IPS-18c (cell line): ENCODE measurements at regions not wholly inside any gene's neighbourhood (a gene's known extent, or its start where the extent isn't known, plus 50 kb on each side); places are given as distances from the start of the nearest gene placed in this dataset.

Experiments used
- H3K4me3 ChIP-seq: 2 replicates; pipeline ENCODE4 v1.7.0; 2013; ENCODE audit warnings: low read depth, mild to moderate bottlenecking, low read length, moderate library complexity; ENCODE audit not compliant: insufficient read depth
- H3K9me3 ChIP-seq: one replicate; pipeline ENCODE4 v1.6.1; 2013; ENCODE audit warnings: mild to moderate bottlenecking, low read length, moderate library complexity; ENCODE audit not compliant: control insufficient read depth, insufficient read depth

DNA sequence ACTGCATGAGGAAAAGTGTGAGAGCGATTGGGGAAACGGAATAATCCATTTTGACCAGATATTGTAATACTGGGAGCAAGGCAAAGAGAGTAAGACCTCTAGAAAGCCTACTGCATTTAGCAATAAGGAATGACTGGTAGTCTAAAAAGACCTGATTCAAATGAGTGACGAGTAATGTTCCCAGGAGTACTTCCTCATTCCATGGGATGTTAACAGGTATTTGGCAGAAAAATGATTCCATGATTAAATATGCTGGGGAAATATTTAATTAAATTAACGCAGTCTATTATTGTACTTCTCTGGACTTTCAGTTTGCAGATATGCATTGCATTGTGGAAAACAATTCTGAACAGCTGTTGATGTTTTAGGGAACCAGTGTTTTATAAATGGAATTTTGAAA lies 105.5 kb downstream of the RPE65 start:
- Histone ChIP-seq H3K4me3 (no peak overlapping the region), H3K9me3 (no peaks in the 10 kb centered on the region)

DNA sequence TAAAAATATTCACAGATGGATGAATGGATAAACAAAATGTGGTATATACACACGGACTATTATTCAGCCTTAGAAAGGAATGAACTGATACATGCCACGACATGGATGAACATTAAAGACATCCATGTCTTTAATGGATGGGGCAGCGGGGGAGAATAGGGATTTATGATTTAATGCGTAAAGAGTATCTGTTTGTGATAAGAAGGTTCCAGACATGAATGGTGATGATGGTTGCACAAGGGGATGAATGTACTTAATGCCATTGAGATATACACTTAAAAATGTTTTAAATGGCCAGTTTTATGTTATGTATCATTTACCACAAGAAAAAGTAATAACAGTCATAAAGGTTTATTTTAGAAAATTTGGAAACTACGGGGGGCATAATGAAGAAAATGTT lies 108.6 kb upstream of the WLS start:
- no peak overlapping the region for H3K4me3 ChIP-seq
- H3K9me3 ChIP-seq, result no peaks in the 10 kb centered on the region

DNA sequence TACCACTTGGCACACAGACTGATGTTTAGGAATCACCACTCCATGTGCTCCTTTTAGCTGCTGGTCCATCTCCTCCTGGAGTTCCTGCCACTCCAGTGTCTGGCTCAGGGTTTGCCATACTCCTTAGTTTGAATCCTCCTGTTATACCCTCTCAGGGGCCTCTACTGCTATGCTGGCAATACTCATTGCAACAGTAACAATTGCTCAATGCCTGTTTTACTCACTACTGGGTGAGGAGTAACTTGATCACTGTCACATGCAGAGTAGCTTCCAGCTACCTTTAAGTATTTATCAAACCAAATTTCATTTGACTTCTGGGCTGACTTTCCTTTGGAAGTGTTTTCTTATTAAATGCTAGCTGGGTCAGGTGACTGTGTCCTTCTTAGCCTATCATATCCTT lies 107.2 kb upstream of the WLS start:
- no peaks in the 10 kb centered on the region for H3K9me3 ChIP-seq
- H3K4me3 ChIP-seq, result no peak overlapping the region

DNA sequence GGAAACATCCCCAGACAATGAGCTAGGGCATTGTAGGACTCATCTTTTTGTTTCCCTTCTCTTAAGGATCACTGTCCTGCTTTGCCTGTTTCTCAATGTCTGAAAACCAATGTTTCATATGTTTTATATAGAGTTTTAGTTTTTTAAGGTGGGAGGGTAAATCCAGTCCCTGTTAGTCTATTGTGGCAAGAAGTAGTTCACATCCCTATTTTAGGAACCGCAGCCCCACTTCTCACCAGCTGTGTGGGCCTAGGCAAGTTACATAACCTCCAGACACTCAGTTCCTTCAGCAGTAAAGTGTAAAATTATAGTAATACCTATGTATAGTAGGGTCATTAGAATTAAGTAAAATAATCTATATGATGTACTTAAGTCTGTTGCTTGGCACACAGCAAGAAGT lies 105.8 kb upstream of the WLS start:
- Histone ChIP-seq H3K9me3 (no peaks in the 10 kb centered on the region), H3K4me3 (no peak overlapping the region)

DNA sequence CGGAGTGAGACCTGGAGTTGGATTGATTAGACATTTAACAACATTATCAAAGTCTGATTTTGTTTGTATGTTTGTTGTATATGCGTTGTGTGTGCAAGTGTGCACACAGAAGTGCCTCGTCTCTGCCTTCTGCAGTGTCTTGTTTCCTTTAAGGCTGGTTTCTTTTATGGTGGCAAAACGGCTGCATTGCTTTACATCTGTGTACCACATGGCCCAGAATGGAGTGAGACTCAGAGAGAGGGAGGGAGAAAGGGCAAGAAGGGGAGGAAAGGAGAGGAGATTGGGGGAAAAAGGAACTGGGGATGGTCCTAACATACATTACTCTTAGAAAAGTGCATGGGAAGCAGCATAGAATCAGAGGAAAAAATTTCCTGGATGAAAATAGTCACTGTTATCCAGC lies 99.7 kb upstream of the WLS start:
- Histone ChIP-seq H3K4me3 (no peak overlapping the region), H3K9me3 (no peaks in the 10 kb centered on the region)

DNA sequence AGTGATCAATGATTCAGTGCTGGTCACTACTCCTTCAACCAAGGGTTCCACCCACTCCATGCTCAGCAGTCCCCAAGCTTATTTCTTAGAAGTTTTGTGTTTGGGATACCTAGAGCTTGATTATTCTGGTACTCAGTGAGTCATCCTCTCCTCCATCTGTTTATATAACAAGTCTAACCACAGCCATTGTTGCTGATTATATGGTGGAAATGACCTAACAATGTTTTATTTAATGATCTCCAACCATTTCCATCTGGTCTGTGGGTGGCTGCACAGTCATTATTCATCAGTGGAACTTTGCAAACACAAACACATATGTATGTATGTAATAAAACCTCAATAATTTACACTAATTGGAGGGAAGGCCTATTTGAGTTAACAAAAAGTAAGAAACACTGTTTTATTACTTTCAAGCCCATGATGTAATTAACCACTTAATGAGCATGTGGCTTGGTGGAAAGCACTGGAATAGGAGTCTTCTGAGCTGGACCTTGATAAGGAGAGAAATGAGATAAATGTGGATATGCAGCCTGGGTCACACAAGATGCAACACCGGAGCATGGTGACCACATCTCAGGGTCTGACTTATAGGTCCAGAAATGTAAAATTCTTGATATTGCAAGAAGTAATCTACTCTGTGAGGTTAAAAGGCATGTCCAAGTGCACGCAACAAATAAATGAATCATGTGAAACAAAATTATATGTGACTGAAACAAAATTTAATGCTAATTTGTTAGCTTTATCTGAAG lies 99.0 kb upstream of the WLS start:
- H3K9me3 ChIP-seq, result no peaks in the 10 kb centered on the region

DNA sequence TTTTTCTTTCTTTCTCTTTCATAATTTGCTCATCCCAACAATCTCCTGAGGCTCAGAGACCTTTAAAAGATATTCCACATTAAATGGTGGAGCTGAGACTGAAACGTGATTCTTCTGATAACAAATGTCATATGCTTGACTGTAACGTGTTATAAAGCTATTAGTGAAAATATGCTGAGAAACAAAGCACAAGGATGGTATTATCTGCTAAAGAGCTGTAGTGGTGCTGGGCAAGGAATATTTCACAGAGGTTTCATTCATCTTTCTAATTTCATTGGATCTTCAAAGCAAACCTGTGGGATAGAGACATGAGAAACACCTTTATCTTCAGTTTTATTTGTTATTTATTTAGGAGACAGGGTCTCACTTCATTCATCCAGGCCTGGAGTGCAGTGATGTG lies 98.1 kb upstream of the WLS start:
- no peak overlapping the region for H3K4me3 ChIP-seq
- H3K9me3 ChIP-seq, result no peaks in the 10 kb centered on the region

More for the DNA sequence above, 99.0 kb upstream of the WLS start:
- no peak overlapping the region for H3K4me3 ChIP-seq

DNA sequence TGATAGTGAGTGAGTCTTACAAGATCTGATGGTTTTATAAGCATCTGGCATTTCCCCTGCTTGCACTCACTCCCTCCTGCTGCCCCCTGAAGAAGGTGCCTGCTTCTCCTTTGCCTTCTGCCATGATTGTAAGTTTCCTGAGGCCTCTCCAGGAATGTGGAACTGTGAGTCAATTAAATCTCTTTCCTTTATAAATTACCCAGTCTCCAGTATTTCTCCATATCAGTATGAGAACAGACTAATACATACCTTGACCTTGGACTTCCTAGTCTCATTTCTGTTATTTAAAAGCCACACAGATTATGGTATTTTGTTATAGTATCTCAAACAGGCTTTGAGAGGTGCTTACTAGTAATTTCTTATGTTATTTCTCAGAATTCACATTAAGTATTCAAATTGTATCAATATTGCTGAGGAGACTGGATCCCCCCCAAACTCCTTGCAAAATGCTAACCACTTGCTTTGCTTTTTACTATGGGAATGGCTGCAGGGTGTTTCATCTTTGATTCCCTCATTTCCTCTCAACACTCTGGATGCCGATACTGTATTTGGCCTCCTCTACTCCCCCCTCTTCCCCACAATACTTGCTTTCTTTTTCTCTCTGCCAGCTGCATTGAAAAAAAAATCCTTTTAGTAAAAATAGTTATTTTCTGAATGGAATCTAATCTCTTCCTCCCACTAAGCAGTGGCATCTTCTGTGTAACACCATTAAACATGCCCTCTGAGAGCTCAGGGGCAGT lies 96.9 kb upstream of the WLS start:
- H3K4me3 ChIP-seq, result no peak overlapping the region
- no peaks in the 10 kb centered on the region for H3K9me3 ChIP-seq

DNA sequence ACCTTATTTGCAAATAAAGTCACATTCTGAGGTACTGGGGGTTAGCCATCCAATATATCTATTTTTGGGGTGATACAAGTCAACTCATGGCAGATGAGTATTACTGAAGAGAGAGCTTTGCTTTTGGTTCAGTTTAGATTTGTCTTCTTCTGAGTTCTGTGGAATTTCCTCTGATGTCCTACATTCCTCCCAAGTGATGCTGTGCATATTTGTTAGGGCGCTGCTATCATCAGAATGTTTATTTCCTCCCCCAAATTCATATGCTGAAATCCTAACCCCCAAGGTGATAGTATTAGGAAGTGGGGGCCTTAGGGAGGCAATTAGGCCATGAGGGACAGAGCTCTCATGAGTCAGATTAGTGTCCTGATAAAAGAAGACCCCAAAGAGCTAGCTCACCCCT lies 96.2 kb upstream of the WLS start:
- Histone ChIP-seq H3K4me3 (no peak overlapping the region), H3K9me3 (no peaks in the 10 kb centered on the region)

DNA sequence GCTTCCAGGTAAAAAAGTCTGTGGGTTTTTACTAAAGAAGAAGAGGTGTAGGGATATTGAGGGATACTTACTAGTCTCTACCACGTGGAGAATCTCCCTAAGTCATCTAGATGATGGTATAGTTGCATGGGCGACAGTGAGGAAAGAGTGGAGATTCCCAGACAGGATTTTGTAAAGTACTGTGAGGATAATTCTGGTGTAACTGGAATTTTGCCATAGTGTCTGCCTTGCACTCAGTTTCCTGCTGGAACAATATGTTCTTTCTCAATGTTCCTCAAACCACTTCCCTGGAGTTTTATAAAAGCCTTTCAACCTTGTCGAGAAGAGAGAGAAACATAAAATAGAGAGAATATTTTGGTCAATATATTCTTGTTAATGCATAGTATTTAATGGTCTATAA lies 95.1 kb upstream of the WLS start:
- Histone ChIP-seq H3K4me3 (no peak overlapping the region), H3K9me3 (no peaks in the 10 kb centered on the region)

DNA sequence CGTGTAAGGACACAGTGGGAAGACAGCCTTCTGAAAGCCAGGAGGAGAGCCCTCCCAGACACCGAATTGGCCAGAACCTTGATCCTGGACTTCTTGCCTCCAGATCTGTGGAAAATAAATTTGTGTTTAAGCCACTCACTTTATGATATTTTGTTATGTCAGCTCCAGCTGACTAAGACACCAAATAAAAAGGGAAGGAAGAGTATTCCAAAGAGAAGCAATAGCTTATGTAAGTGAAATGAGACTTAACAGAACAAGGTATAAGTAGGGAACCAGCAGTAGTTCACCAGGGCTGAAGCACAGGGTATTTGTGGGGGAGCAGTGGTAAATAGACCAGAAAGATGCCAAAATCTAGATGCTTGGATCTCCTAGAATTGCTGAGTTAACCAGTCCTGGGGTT lies 94.2 kb upstream of the WLS start:
- H3K4me3 ChIP-seq, result no peak overlapping the region
- H3K9me3 ChIP-seq, result no peaks in the 10 kb centered on the region

DNA sequence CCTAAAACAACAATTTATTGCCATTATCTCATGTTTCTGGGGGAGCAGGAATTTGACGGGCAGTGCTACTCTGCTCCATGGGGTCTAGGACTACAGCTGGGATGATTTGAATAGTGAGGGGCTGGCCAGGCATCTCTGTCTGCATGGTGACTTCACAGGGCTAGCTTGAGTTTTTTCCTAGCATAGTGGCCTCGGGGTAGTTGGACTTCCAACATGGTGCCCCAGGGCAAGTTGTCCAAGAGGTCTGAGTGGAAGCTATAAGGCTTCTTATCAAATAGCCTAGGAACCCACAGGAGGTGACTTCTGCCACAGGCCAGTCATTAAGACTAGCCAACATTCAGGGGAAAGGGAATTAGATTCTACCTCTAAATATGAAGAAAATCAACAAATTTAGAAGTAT lies 92.0 kb upstream of the WLS start:
- Histone ChIP-seq H3K4me3 (no peak overlapping the region), H3K9me3 (no peaks in the 10 kb centered on the region)

DNA sequence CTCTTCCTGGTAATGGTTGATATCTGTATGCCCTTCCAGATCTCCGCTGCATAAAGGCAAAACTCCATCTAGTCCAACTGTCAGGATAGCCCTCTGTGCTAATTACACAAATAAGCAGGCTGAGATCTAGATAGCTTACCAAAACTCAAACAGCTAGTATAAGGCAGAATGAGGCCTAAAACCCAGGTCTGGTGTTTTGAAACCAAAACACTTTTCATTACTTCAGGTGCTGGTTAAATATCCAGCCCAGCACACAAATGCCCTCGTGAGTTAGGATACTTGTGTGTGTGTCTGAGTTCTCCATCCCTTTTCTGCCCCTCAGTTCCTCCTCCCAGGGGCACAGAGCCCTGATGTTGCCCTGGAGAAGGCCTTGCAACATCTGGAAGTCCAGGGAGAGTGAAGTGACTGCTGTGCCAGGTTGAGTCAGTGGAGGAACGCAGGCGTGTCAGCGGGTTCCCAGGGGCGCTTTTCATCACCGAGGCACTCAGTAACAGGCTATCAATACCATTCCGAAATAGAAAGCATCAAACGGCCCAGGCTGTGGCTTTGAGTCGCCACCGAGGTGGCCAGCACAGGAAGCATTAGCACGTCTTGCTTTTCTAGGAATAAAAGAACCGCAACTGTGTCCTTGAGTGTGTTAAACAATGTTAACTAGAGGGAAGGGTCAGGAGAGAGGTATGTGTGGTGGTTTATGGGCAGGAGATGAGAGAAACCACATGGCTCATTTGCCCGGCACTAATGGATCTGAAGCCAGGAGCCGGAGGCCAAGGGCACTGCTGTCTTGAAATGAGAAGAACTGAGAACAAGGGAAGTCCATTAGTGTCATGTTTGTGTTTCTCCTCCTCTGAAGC lies 90.7 kb upstream of the WLS start:
- Histone ChIP-seq H3K9me3 (no peaks in the 10 kb centered on the region), H3K4me3 (no peak overlapping the region)

DNA sequence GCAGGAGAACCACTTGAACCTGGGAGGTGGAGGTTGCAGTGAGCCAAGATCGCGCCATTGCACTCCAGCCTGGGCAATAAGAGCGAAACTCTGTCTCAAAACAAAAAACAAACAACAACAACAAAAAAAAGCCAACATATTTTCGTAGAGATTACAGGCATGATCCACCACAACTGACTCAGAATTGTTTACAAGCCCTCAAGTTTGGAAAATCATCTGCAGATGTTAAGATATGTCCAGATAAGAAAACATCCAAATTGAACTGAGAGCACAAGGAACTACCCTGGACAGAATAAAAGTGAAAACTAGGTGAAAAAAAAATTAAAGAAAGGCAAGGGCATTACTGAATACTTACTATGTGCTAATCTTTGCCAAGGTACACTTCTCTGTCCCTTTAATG lies 89.8 kb upstream of the WLS start:
- Histone ChIP-seq H3K4me3 (no peak overlapping the region), H3K9me3 (no peaks in the 10 kb centered on the region)

DNA sequence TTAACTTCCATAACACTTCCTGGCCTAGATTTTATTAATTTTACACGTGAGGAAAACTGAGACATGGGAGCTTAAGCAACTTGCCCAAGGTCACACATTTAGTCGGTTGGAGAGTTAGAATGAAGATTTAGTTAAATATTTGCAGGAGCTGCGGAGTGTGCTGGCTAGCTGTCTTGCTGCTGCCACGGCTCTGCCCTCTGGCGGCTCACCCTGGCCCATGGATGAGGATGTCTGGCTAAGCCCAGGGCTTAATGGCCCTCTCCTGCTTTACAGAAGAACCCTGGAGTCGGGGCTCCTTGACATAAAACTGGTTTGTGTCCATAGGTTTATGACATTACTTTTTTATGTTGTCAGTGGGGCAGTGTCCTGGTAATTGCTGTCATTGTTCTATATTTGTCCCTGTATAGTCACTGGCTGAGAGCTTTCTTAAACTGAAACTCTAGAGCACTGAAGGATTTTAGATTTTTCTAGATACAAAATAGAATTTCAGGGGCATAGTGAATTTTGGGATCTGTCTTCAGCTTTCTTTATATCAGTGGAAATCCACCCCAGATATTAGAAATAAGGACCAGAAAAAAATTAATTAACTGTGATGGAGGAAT lies 88.9 kb upstream of the WLS start:
- Histone ChIP-seq H3K4me3 (no peak overlapping the region), H3K9me3 (no peaks in the 10 kb centered on the region)

DNA sequence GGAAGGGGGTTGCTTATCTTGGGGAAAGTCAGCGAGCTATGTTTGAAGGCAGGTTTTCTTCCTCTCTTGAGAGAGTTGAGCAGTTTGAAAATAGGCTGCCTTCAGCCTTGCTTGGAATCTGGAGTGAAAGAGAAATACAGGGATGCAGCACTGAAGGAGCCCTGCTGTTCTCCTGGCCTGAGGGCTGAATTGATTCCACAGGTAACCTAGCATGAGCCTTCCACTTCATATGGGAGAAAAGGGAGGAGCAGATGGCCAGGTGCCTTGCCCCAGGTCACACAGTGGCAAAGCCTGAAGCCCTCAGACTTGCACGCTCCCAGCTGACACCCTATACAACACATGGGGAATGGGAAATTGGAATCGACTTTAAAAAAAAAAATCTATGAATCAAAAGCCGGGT lies 88.0 kb upstream of the WLS start:
- H3K4me3 ChIP-seq, result no peak overlapping the region

DNA sequence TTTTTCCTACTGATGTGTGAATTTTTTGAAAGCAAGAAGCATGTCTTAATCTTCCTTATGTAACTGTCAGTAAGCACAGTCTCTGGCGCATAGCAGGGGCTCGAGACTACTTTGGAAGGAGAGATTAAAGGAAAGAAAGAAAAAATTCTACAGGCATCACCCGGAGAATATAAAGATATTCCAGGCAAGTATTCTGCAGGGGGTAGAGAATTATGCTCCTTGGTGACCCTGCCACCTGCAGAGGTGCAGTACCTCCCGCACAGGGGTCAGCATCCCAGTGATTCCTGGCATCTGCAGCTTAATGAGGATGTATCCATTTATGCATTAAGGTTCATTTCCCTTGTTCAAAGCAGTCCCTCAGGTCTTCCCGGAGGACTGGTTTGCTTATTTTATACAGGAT lies 87.6 kb upstream of the WLS start:
- Histone ChIP-seq H3K9me3 (no peaks in the 10 kb centered on the region), H3K4me3 (no peak overlapping the region)

More for the DNA sequence above, 88.0 kb upstream of the WLS start:
- H3K9me3 ChIP-seq, result no peaks in the 10 kb centered on the region

DNA sequence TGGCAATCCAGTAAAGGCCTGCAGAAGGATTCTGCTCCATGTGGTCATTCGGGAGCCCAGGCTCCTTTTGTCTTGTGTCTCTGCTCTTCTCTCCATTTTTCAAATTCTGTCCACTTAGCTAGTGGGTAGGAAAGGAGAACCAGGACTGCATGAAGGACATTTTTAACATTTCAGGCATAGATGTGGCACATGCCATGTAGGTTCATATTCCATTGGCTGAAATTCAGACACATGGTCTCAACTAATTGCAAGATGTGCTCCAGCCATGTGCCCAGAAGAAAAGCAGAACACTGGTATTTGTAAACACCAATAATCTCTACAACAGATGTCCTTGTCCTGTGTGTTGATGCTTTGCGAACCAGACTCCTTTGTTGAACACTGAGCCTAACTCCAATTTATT lies 85.2 kb upstream of the WLS start:
- no peak overlapping the region for H3K4me3 ChIP-seq
- H3K9me3 ChIP-seq, result no peaks in the 10 kb centered on the region
